ENCODE measurements at regions not wholly inside any gene's neighbourhood (a gene's known extent, or its start where the extent isn't known, plus 50 kb on each side); places are given as distances from the start of the nearest gene placed in this dataset.

- no TSS peak for BruUV-seq (replicated peaks)
- no peaks in the 10 kb centered on the region for H3K27me3 ChIP-seq (ENCODE audit: control insufficient read depth in 2 of 2, insufficient read depth in 2 of 2, low read length in 2 of 2)
- no peaks in the 10 kb centered on the region for H3K79me2 ChIP-seq (ENCODE audit: control insufficient read depth, insufficient read depth, low read length)
- no peak overlapping the region for H3K4me3 ChIP-seq (replicated peaks in 1 of 3; ENCODE audit: insufficient read depth in 1 of 3, low read depth in 1 of 3, low read length in 3 of 3)
- H3K9me3 ChIP-seq (replicated peaks; ENCODE audit: control insufficient read depth, insufficient read depth, low read length) = no peaks in the 10 kb centered on the region
- DNase-seq (ENCODE audit: low read depth, low spot score) = no peak
- H3K36me3 ChIP-seq (ENCODE audit: control insufficient read depth in 2 of 2, extremely low read depth in 1 of 2, insufficient read depth in 2 of 2, low read length in 2 of 2) = no peaks in the 10 kb centered on the region
- TF ChIP-seq JUN (IDR thresholded peaks at IDR 0.05; ENCODE audit: borderline replicate concordance, insufficient read depth, insufficient read length, low read depth) (no peak), MYC (IDR thresholded peaks at IDR 0.05; ENCODE audit: low read depth, low read length) (no peak), MAX (IDR thresholded peaks at IDR 0.05; ENCODE audit: insufficient read depth, insufficient read length) (no peak), POLR2AphosphoS5 (IDR thresholded peaks at IDR 0.05; ENCODE audit: insufficient read depth, low read depth, low read length) (no peak), GATA2 (IDR thresholded peaks at IDR 0.05; ENCODE audit: insufficient read depth, insufficient read length, low read depth, low read length) (no peak), FOS (IDR thresholded peaks at IDR 0.05; ENCODE audit: borderline replicate concordance, insufficient read depth, low read length) (no peak), EZH2 (IDR thresholded peaks at IDR 0.05; ENCODE audit: borderline replicate concordance, low read depth, low read length, severe bottlenecking) (no peak), POLR2A (IDR thresholded peaks at IDR 0.05; ENCODE audit: low read depth, low read length) (no peak), CTCF (IDR thresholded peaks at IDR 0.05; ENCODE audit: extremely low read depth in 1 of 2, insufficient read depth in 1 of 2, low read depth in 1 of 2, low read length in 2 of 2) (no peak)
- H3K9me1 ChIP-seq (replicated peaks; ENCODE audit: control insufficient read depth, extremely low read depth, insufficient read depth, low read length) = no peaks in the 10 kb centered on the region
- ChIA-PET POLR2A (no interaction called here), CTCF (no interaction called here)
- H2AFZ ChIP-seq (ENCODE audit: low read depth, low read length) = no peak overlapping the region
- no peaks in the 10 kb centered on the region for H4K20me1 ChIP-seq (replicated peaks; ENCODE audit: control insufficient read depth, extremely low read depth, insufficient read depth, low read length)
- H3K27ac ChIP-seq (ENCODE audit: insufficient read depth, low read depth, low read length) = no peak overlapping the region
- no peak for FAIRE-seq
- no peak overlapping the region for H3K4me2 ChIP-seq (ENCODE audit: insufficient read depth, low read length)
- dilution Hi-C loops (cut with MboI; ENCODE audit: extremely low pct_ligation_motif_present, low sequenced_read_pairs) = no loop called here
- H3K4me1 ChIP-seq (ENCODE audit: control insufficient read depth, extremely low read depth, insufficient read depth, low read length) = no peaks in the 10 kb centered on the region
- intact Hi-C loops (cut with micrococcal nuclease) = no loop called here
- H3K9ac ChIP-seq (replicated peaks; ENCODE audit: extremely low read depth, insufficient read depth, low read length) = no peak overlapping the region
Measured at GRCh38 chr12:42944516-42944915, 355.0 kb upstream of the PRICKLE1 start.

Data from endothelial cell of umbilical vein (primary cell).